ENCODE measurements at regions not wholly inside any gene's neighbourhood (a gene's known extent, or its start where the extent isn't known, plus 50 kb on each side); places are given as distances from the start of the nearest gene placed in this dataset.

- Histone ChIP-seq H3K27ac (ENCODE audit: low read depth in 1 of 2, low read length in 2 of 2) (no peak overlapping the region), H3K27me3 (ENCODE audit: control insufficient read depth in 4 of 4, insufficient read depth in 4 of 4, low read length in 3 of 4) (no peaks in the 10 kb centered on the region), H3K9me3 (ENCODE audit: control insufficient read depth in 4 of 4, low read length in 3 of 4) (peaks cover 0 to 4% (median 0%) of the 10 kb centered on the region in 4 donors), H3K4me3 (ENCODE audit: low read depth in 1 of 3, low read length in 3 of 3) (no peak overlapping the region), H3K36me3 (ENCODE audit: control insufficient read depth in 4 of 4, insufficient read depth in 3 of 4, low read depth in 1 of 4, low read length in 3 of 4) (no peaks in the 10 kb centered on the region), H3K4me1 (ENCODE audit: control insufficient read depth in 4 of 4, insufficient read depth in 4 of 4, low read length in 3 of 4) (no peaks in the 10 kb centered on the region), H3K9ac (ENCODE audit: low read depth in 1 of 2, low read length in 2 of 2) (no peak overlapping the region)
- 71% methylated on average over 3 of the region's 3 CpGs for WGBS
- no peak for DNase-seq (ENCODE audit: low spot score)
- TF ChIP-seq ZBTB33 (IDR thresholded peaks at IDR 0.05) (no peak), HNF4G (IDR thresholded peaks at IDR 0.05) (no peak), EGR1 (IDR thresholded peaks at IDR 0.05; ENCODE audit: low read depth in 2 of 2) (no peak), REST (IDR thresholded peaks at IDR 0.05) (no peak), FOXA1 (IDR thresholded peaks at IDR 0.05) (no peak), FOXA2 (IDR thresholded peaks at IDR 0.05) (no peak), SP1 (IDR thresholded peaks at IDR 0.05) (no peak), MAX (IDR thresholded peaks at IDR 0.05) (no peak), TAF1 (conservative IDR thresholded peaks at IDR 0.05) (no peak), RAD21 (IDR thresholded peaks at IDR 0.05) (no peak), ATF3 (IDR thresholded peaks at IDR 0.05) (no peak), NR2F2 (IDR thresholded peaks at IDR 0.05) (no peak), YY1 (IDR thresholded peaks at IDR 0.05) (no peak), HNF4A (conservative IDR thresholded peaks at IDR 0.05) (no peak), JUND (IDR thresholded peaks at IDR 0.05) (no peak), CTCF (IDR thresholded peaks at IDR 0.05; ENCODE audit: low read depth, low read length, missing input control) (no peak), GABPA (IDR thresholded peaks at IDR 0.05 in 1 of 2, conservative IDR thresholded peaks at IDR 0.05 in 1 of 2) (no peak), RXRA (IDR thresholded peaks at IDR 0.05) (no peak)
Observed at GRCh38 chr2:128487650-128488387, 169.2 kb upstream of the HS6ST1 start.

Measured in liver (tissue), 8 donors.